ENCODE measurements at regions not wholly inside any gene's neighbourhood (a gene's known extent, or its start where the extent isn't known, plus 50 kb on each side); places are given as distances from the start of the nearest gene placed in this dataset.

GRCh38 chr14:22334627-22335026 lies 254.4 kb downstream of the DAD1 start:
- no peak overlapping the region for H3K4me3 Mint-ChIP-seq (ENCODE audit: unreplicated experiment)
- H3K27me3 Mint-ChIP-seq (ENCODE audit: unreplicated experiment): no peaks in the 10 kb centered on the region
- H3K9me3 Mint-ChIP-seq (ENCODE audit: unreplicated experiment): peaks cover 3% of the 10 kb centered on the region
- TF ChIP-seq, protein P1, sequence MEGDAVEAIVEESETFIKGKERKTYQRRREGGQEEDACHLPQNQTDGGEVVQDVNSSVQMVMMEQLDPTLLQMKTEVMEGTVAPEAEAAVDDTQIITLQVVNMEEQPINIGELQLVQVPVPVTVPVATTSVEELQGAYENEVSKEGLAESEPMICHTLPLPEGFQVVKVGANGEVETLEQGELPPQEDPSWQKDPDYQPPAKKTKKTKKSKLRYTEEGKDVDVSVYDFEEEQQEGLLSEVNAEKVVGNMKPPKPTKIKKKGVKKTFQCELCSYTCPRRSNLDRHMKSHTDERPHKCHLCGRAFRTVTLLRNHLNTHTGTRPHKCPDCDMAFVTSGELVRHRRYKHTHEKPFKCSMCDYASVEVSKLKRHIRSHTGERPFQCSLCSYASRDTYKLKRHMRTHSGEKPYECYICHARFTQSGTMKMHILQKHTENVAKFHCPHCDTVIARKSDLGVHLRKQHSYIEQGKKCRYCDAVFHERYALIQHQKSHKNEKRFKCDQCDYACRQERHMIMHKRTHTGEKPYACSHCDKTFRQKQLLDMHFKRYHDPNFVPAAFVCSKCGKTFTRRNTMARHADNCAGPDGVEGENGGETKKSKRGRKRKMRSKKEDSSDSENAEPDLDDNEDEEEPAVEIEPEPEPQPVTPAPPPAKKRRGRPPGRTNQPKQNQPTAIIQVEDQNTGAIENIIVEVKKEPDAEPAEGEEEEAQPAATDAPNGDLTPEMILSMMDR (IDR thresholded peaks at IDR 0.05; ENCODE audit: unreplicated experiment): no peak
- no peaks in the 10 kb centered on the region for H3K4me1 Mint-ChIP-seq (ENCODE audit: unreplicated experiment)
- H3K36me3 Mint-ChIP-seq (ENCODE audit: low read depth, unreplicated experiment): no peaks in the 10 kb centered on the region
- DNase-seq (ENCODE audit: low spot score): no peak
- no peak overlapping the region for H3K27ac Mint-ChIP-seq (ENCODE audit: unreplicated experiment)

- peaks cover 4% of the 10 kb centered on the region for H3K9me3 Mint-ChIP-seq (ENCODE audit: unreplicated experiment)
- DNase-seq (ENCODE audit: low spot score): no peak
- H3K27ac Mint-ChIP-seq (ENCODE audit: unreplicated experiment): no peak overlapping the region
- TF ChIP-seq, protein P1 (IDR thresholded peaks at IDR 0.05; ENCODE audit: unreplicated experiment): no peak
- H3K4me3 Mint-ChIP-seq (ENCODE audit: unreplicated experiment): no peak overlapping the region
- H3K36me3 Mint-ChIP-seq (ENCODE audit: low read depth, unreplicated experiment): no peaks in the 10 kb centered on the region
- no peaks in the 10 kb centered on the region for H3K27me3 Mint-ChIP-seq (ENCODE audit: unreplicated experiment)
- no peaks in the 10 kb centered on the region for H3K4me1 Mint-ChIP-seq (ENCODE audit: unreplicated experiment)
These were observed 254.8 kb downstream of the DAD1 start for GRCh38 chr14:22334275-22334577.

DNA sequence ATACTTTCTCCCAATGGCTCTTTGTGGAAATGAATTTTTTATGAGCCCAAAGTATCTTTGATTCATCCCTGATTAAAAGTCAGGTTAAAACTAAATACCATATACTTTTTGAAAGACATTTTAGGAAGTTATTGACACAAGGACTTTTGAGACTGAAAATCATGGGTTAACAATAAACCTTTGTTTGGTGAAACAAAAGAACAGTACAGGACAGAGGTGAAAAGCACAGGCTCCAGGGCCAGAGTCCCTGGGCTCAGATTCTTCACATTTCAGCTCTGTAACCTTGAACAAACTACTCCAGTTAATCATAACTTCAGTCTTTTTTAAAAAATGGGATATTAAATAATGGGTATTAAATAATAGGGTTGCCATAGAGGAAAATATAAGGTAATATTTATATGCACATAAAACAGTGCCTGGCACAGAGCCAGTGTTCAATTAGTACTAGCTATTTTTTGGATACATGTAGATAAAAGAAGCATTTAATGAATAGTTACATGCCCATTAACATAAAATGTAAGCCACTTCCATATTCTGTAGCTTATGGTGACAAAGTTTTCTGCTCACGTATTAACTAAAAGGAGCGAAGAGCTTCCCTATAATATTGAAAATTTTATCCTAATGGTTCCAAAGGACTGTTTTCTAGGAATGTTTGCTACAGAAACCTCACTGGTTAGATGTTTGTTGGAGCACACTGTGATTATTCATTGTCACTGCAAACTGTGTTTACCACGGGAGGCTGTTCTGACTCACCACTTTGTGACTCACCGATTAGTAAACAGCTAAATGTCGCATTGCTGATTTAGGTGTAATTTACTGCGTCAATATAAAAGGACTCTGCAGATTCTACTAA lies 255.4 kb downstream of the DAD1 start:
- H3K4me1 Mint-ChIP-seq (ENCODE audit: unreplicated experiment): no peaks in the 10 kb centered on the region
- DNase-seq (ENCODE audit: low spot score): no peak
- H3K27me3 Mint-ChIP-seq (ENCODE audit: unreplicated experiment): no peaks in the 10 kb centered on the region
- TF ChIP-seq, protein P1 (IDR thresholded peaks at IDR 0.05; ENCODE audit: unreplicated experiment): no peak
- H3K4me3 Mint-ChIP-seq (ENCODE audit: unreplicated experiment): no peak overlapping the region
- H3K9me3 Mint-ChIP-seq (ENCODE audit: unreplicated experiment): peaks cover 4% of the 10 kb centered on the region
- no peak overlapping the region for H3K27ac Mint-ChIP-seq (ENCODE audit: unreplicated experiment)
- peaks cover 4% of the 10 kb centered on the region for H3K36me3 Mint-ChIP-seq (ENCODE audit: low read depth, unreplicated experiment)

GRCh38 chr14:22332686-22333421 lies 256.2 kb downstream of the DAD1 start:
- no peaks in the 10 kb centered on the region for H3K4me1 Mint-ChIP-seq (ENCODE audit: unreplicated experiment)
- DNase-seq (ENCODE audit: low spot score): no peak
- H3K4me3 Mint-ChIP-seq (ENCODE audit: unreplicated experiment): no peak overlapping the region
- TF ChIP-seq, protein P1 (IDR thresholded peaks at IDR 0.05; ENCODE audit: unreplicated experiment): no peak
- H3K27me3 Mint-ChIP-seq (ENCODE audit: unreplicated experiment): no peaks in the 10 kb centered on the region
- H3K36me3 Mint-ChIP-seq (ENCODE audit: low read depth, unreplicated experiment): peaks cover 4% of the 10 kb centered on the region
- H3K27ac Mint-ChIP-seq (ENCODE audit: unreplicated experiment): no peak overlapping the region
- peaks cover 4% of the 10 kb centered on the region for H3K9me3 Mint-ChIP-seq (ENCODE audit: unreplicated experiment)

DNA sequence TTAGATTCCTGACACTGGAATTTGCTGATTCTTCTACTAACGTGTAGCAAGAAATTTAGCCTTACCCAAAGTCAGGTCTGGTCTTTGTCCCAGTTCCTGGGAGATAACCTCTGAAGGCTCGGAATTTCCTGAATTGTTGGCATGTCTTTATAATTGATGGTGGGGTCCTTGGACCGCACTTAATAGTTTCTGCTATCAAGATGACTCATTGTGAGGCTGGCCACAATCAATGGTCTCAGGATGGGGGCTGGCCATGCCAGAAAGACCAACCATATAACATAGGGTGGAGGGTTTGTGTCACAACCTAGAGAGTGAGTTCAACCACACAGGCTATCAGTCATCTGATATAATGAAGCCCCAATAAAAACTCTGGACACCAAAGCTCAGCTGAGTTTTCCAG lies 259.7 kb downstream of the DAD1 start:
- Mint-ChIP-seq H3K27me3 (ENCODE audit: unreplicated experiment) (no peaks in the 10 kb centered on the region), H3K9me3 (ENCODE audit: unreplicated experiment) (peaks cover 8% of the 10 kb centered on the region), H3K27ac (ENCODE audit: unreplicated experiment) (no peak overlapping the region), H3K36me3 (ENCODE audit: low read depth, unreplicated experiment) (peaks cover 7% of the 10 kb centered on the region), H3K4me3 (ENCODE audit: unreplicated experiment) (no peak overlapping the region), H3K4me1 (ENCODE audit: unreplicated experiment) (no peaks in the 10 kb centered on the region)
- DNase-seq (ENCODE audit: low spot score): no peak
- TF ChIP-seq, protein P1 (IDR thresholded peaks at IDR 0.05; ENCODE audit: unreplicated experiment): no peak
